SK-N-SH (cell line): ENCODE measurements at regions not wholly inside any gene's neighbourhood (a gene's known extent, or its start where the extent isn't known, plus 50 kb on each side); places are given as distances from the start of the nearest gene placed in this dataset.

Experiments used
- CTCF ChIA-PET: fragments of 300-600, 350-600 bp; formaldehyde crosslinking; extraction: SDS; loops from one replicate; lab custom pipeline; 2021; lab: Yijun Ruan, JAX
- POLR2A ChIA-PET: fragments of 350-600 bp; sonication (Branson Sonifier 250); formaldehyde crosslinking; extraction: SDS; loops from one replicate; lab custom pipeline; 2020; ENCODE audit warnings: antibody characterized with exemption, inconsistent platforms; lab: Yijun Ruan, JAX
- DNase-seq: peaks from one replicate; pipeline ENCODE4 v3.0.0; 2012
- H2AFZ ChIP-seq: fragments of 200-600 bp; sonication (generic); 2 replicates; pipeline ENCODE4 v1.8.1; 2016; ENCODE audit warnings: antibody characterized with exemption, mild to moderate bottlenecking, low read depth
- H3F3A ChIP-seq: fragments of 200-600 bp; sonication (generic); replicated peaks from 2 replicates; pipeline ENCODE3; 2016; ENCODE audit warnings: antibody characterized with exemption, mild to moderate bottlenecking; ENCODE audit not compliant: insufficient read depth
- H3K27ac ChIP-seq, 2 experiments: fragments of 200-500 bp in 1 of 2; fragments of 200-600 bp in 1 of 2; sonication (Bioruptor generic) in 1 of 2; sonication (generic), shearing (Covaris generic) in 1 of 2; 2 replicates each; pipeline versions ENCODE4 v1.5.1 to v1.6.1; 2014 to 2016; ENCODE audit warnings: low read depth in 2 of 2, inconsistent platforms in 1 of 2, low read length in 1 of 2, mild to moderate bottlenecking in 1 of 2, mixed read lengths in 1 of 2
- H3K27me3 ChIP-seq: fragments of 200-600 bp; sonication (generic), shearing (Covaris generic); 2 replicates; pipeline ENCODE4 v1.6.1; 2016; ENCODE audit warnings: mixed run types; ENCODE audit not compliant: insufficient read depth
- H3K36me3 ChIP-seq, 2 experiments: fragments of 200-500 bp in 1 of 2; fragments of 200-600 bp in 1 of 2; sonication (Bioruptor generic) in 1 of 2; sonication (generic) in 1 of 2; replicated peaks in 1 of 2; 2 replicates each; pipeline versions ENCODE3 to v1.5.1; 2014 to 2016; ENCODE audit warnings: low read length in 1 of 2, mild to moderate bottlenecking in 1 of 2; ENCODE audit not compliant: insufficient read depth in 2 of 2, control insufficient read depth in 1 of 2
- H3K4me1 ChIP-seq, 2 experiments: fragments of 200-500 bp in 1 of 2; fragments of 200-600 bp in 1 of 2; sonication (Bioruptor generic) in 1 of 2; sonication (generic), shearing (Covaris generic) in 1 of 2; 2 replicates each; pipeline versions ENCODE4 v1.5.1 to v1.6.1; 2014 to 2016; ENCODE audit warnings: low read depth in 1 of 2, low read length in 1 of 2, mixed run types in 1 of 2; ENCODE audit not compliant: insufficient read depth in 2 of 2, control insufficient read depth in 1 of 2
- H3K4me2 ChIP-seq: fragments of 200-600 bp; sonication (generic), shearing (Covaris generic); 2 replicates; pipeline ENCODE4 v1.6.1; 2017; ENCODE audit warnings: mixed run types
- H3K4me3 ChIP-seq, 2 experiments: fragments of 200-500 bp in 1 of 2; fragments of 200-600 bp in 1 of 2; sonication (Bioruptor generic) in 1 of 2; sonication (generic), shearing (Covaris generic) in 1 of 2; 2 replicates each; pipeline versions ENCODE4 v1.5.1 to v1.8.1; 2014 to 2016; ENCODE audit warnings: low read depth in 2 of 2, inconsistent platforms in 1 of 2, low read length in 1 of 2, mild to moderate bottlenecking in 1 of 2, mixed read lengths in 1 of 2, moderate library complexity in 1 of 2
- H3K79me2 ChIP-seq: fragments of 200-600 bp; sonication (generic); 2 replicates; pipeline ENCODE4 v1.8.1; 2017; ENCODE audit warnings: mild to moderate bottlenecking; ENCODE audit not compliant: insufficient read depth
- H3K9ac ChIP-seq: fragments of 200-600 bp; sonication (generic); 2 replicates; pipeline ENCODE4 v1.6.1; 2017; ENCODE audit warnings: mixed run types
- H3K9me2 ChIP-seq: fragments of 200-600 bp; sonication (generic); 2 replicates; pipeline ENCODE4 v1.6.1; 2017; ENCODE audit warnings: mixed run types
- H3K9me3 ChIP-seq: fragments of 200-600 bp; sonication (generic); 2 replicates; pipeline ENCODE4 v1.6.1; 2017; ENCODE audit warnings: mixed run types, mild to moderate bottlenecking, moderate library complexity
- H4K20me1 ChIP-seq: fragments of 200-600 bp; sonication (generic); 2 replicates; pipeline ENCODE4 v1.6.1; 2017; ENCODE audit warnings: mild to moderate bottlenecking, mixed run types; ENCODE audit not compliant: insufficient read depth
- CHD2 ChIP-seq: fragments of 150-350 bp; IDR thresholded peaks from 2 replicates; pipeline ENCODE4 v1.6.1; 2018; ENCODE audit warnings: low read length; ENCODE audit not compliant: partially characterized antibody
- FOSL2 ChIP-seq: IDR thresholded peaks from 2 replicates; pipeline ENCODE4 v1.4.0; 2012; ENCODE audit warnings: low read depth, mild to moderate bottlenecking, moderate library complexity, borderline replicate concordance
- FOXJ3 ChIP-seq: sonication (generic); formaldehyde crosslinking; IDR thresholded peaks from 2 replicates; pipeline ENCODE4 v1.5.1; 2020; ENCODE audit warnings: mild to moderate bottlenecking, missing genetic modification reagents
- IRF3 ChIP-seq: fragments of 150-350 bp; IDR thresholded peaks from 2 replicates; pipeline ENCODE4 v1.6.1; 2016; ENCODE audit warnings: mild to moderate bottlenecking, low read depth, low read length
- MAX ChIP-seq: IDR thresholded peaks from 2 replicates; pipeline ENCODE4 v1.4.0; 2012; ENCODE audit warnings: low read depth
- NFIC ChIP-seq: IDR thresholded peaks from 2 replicates; pipeline ENCODE4 v1.4.0; 2012; ENCODE audit warnings: borderline replicate concordance
- NRF1 ChIP-seq: IDR thresholded peaks from 2 replicates; pipeline ENCODE4 v1.6.1; 2012; ENCODE audit warnings: low read depth, mild to moderate bottlenecking, low read length
- PBX3 ChIP-seq: IDR thresholded peaks from 2 replicates; pipeline ENCODE4; 2012
- RAD21 ChIP-seq: IDR thresholded peaks from 2 replicates; pipeline ENCODE4 v1.6.1; 2012; ENCODE audit warnings: mild to moderate bottlenecking, low read length
- RFX5 ChIP-seq: IDR thresholded peaks from 2 replicates; pipeline ENCODE4 v1.6.1; 2012; ENCODE audit warnings: mild to moderate bottlenecking, improper control_type of control experiment, low read length
- SMC3 ChIP-seq: IDR thresholded peaks from 2 replicates; pipeline ENCODE4 v1.6.1; 2012; ENCODE audit warnings: low read depth, low read length, improper control_type of control experiment
- TCF12 ChIP-seq: IDR thresholded peaks from 2 replicates; pipeline ENCODE4 v1.4.0; 2012
- ZBTB33 ChIP-seq: IDR thresholded peaks from 2 replicates; pipeline ENCODE4 v1.4.0; 2012; ENCODE audit warnings: low read depth, borderline replicate concordance
- WGBS: methylation state at CpG from one replicate; pipeline ENCODE4 v1.1.6; 2017; ENCODE audit warnings: low lambda C conversion rate; 5-methylcytosine and 5-hydroxymethylcytosine counted together

GRCh38 chr6:40733290-40733689 is 146.1 kb upstream of the LRFN2 start (continued):
- TF ChIP-seq PBX3 = 0 out of 2 replicates have a peak, but pooled peaks have one; percentile 14
- peak; percentile 27; the same call in 1 of the 2 replicates for TF ChIP-seq TCF12
- no peak for TF ChIP-seq SMC3
- TF ChIP-seq ZBTB33 = no peak
- no peak for TF ChIP-seq CHD2

- H3K4me3 ChIP-seq = no peak overlapping the region
- no peaks in the 10 kb centered on the region for H3K79me2 ChIP-seq
- no peaks in the 10 kb centered on the region for H3K36me3 ChIP-seq
- peaks cover 0 to 16% of the 10 kb centered on the region in 2 experiments; a peak in 2 of 4 replicates for H3K4me1 ChIP-seq
- H3K27ac ChIP-seq = peak overlapping the region in 1 of 2 experiments; percentile 20; a peak in 2 of 4 replicates
- TF ChIP-seq IRF3 = no peak
- TF ChIP-seq FOSL2 = no peak
- no peak for TF ChIP-seq FOXJ3 (CRISPR knock-in tag)
- TF ChIP-seq RAD21 = no peak
- no peak for TF ChIP-seq MAX
- TF ChIP-seq RFX5 = no peak
- no peak for TF ChIP-seq NFIC
- no peak for TF ChIP-seq NRF1
- 67% methylated on average over 3 of the region's 3 CpGs for WGBS
- no peaks in the 10 kb centered on the region for H3K27me3 ChIP-seq
- ChIA-PET CTCF (interaction anchor here (3.9 kb wide), 1 partner anchor 145 kb away, joined by 11 read pairs; no protein-coding TSS in a partner anchor), POLR2A (no interaction called here)
- no peaks in the 10 kb centered on the region for H4K20me1 ChIP-seq
- peaks cover 8% of the 10 kb centered on the region for H3F3A ChIP-seq
- no peak overlapping the region for H3K9ac ChIP-seq
- no peak for DNase-seq
- H3K9me3 ChIP-seq = no peaks in the 10 kb centered on the region
- peak overlapping the region; percentile 7; the same call in 1 of the 2 replicates for H3K4me2 ChIP-seq
- H2AFZ ChIP-seq = no peak overlapping the region
- no peaks in the 10 kb centered on the region for H3K9me2 ChIP-seq
These were observed 145.7 kb upstream of the LRFN2 start for GRCh38 chr6:40732878-40733277.
